PC-9 (cell line): ENCODE measurements at regions not wholly inside any gene's neighbourhood (a gene's known extent, or its start where the extent isn't known, plus 50 kb on each side); places are given as distances from the start of the nearest gene placed in this dataset.

Experiments
- EZH2 ChIP-seq: fragments of 200-600 bp; sonication (generic); IDR thresholded peaks from 2 replicates; pipeline ENCODE4 v1.8.0; 2017; ENCODE audit warnings: antibody characterized with exemption, low read depth
- TF ChIP-seq, protein P1 (sequence below): fragments of 200-600 bp; sonication (generic); conservative IDR thresholded peaks from 2 replicates; pipeline ENCODE4 v1.6.1; 2017; ENCODE audit warnings: mixed run types, antibody characterized with exemption, mild to moderate bottlenecking, moderate library complexity

DNA sequence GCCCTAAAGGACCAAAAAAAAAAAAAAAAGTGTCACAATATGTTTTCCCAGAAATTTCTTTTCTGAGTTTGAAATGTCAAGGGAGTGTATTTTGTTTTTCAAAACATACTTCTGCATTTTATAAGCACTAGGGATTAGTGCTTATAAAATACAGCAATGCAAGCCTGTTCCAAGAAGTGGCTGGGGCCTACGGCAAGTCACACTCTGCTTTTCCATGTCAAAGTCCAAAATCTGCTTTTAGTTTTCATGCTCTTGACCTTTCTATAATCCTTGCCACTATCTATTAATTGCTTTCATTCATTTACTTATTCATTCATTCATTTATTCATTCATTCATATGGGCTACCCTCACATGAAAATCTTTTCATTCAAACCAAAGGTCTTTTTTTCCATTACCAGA lies 100.1 kb upstream of the UXS1 start:
- TF ChIP-seq, protein P1, sequence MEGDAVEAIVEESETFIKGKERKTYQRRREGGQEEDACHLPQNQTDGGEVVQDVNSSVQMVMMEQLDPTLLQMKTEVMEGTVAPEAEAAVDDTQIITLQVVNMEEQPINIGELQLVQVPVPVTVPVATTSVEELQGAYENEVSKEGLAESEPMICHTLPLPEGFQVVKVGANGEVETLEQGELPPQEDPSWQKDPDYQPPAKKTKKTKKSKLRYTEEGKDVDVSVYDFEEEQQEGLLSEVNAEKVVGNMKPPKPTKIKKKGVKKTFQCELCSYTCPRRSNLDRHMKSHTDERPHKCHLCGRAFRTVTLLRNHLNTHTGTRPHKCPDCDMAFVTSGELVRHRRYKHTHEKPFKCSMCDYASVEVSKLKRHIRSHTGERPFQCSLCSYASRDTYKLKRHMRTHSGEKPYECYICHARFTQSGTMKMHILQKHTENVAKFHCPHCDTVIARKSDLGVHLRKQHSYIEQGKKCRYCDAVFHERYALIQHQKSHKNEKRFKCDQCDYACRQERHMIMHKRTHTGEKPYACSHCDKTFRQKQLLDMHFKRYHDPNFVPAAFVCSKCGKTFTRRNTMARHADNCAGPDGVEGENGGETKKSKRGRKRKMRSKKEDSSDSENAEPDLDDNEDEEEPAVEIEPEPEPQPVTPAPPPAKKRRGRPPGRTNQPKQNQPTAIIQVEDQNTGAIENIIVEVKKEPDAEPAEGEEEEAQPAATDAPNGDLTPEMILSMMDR = no peak
- no peak for TF ChIP-seq EZH2
